Mucosa of descending colon (tissue), 3 donors: ENCODE measurements at regions not wholly inside any gene's neighbourhood (a gene's known extent, or its start where the extent isn't known, plus 50 kb on each side); places are given as distances from the start of the nearest gene placed in this dataset.

Experiments used
- ATAC-seq: fragments of 200-7000 bp; cut with Tn5 transposase; one replicate; pipeline ENCODE4 v1.9.1; 2020; ENCODE audit warnings: mild to moderate bottlenecking, moderate library complexity
- DNase-seq, 3 donors: peaks; one replicate each; pipeline ENCODE4 v3.0.0-alpha.2; 2020
- H3K36me3 ChIP-seq: fragments of 200-600 bp; one replicate; pipeline ENCODE4 v1.8.0; 2021; ENCODE audit warnings: low read depth, mild to moderate bottlenecking
- H3K4me1 ChIP-seq: fragments of 200-600 bp; one replicate; pipeline ENCODE4 v1.8.0; 2021; ENCODE audit warnings: low read depth, mild to moderate bottlenecking
- H3K4me3 ChIP-seq: fragments of 200-600 bp; one replicate; pipeline ENCODE4 v1.8.0; 2021; ENCODE audit warnings: mild to moderate bottlenecking
- H3K9me3 ChIP-seq: fragments of 200-600 bp; one replicate; pipeline ENCODE4 v1.8.0; 2021; ENCODE audit warnings: mild to moderate bottlenecking
- CTCF ChIP-seq: fragments of 200-600 bp; IDR thresholded peaks from one replicate; pipeline ENCODE4 v1.8.0; 2022; ENCODE audit warnings: antibody characterized with exemption, mild to moderate bottlenecking
- intact Hi-C, 2 donors: fragments of 100-400 bp; cut with DNase I in 1 of 2; cut with micrococcal nuclease in 1 of 2; formaldehyde crosslinking; loops; one replicate each; pipeline versions ENCODE4 v1.11.0 to v1.11.1; 2022; cut with DNase I, micrococcal nuclease
- donor health status: DM: no; HTN: no; CAD: no; lungs with moderate emphysema.
- donor health status: DM: no; HTN: no; CAD: no.
- donor health status: DM: no; HTN: yes; CAD: no.

DNA sequence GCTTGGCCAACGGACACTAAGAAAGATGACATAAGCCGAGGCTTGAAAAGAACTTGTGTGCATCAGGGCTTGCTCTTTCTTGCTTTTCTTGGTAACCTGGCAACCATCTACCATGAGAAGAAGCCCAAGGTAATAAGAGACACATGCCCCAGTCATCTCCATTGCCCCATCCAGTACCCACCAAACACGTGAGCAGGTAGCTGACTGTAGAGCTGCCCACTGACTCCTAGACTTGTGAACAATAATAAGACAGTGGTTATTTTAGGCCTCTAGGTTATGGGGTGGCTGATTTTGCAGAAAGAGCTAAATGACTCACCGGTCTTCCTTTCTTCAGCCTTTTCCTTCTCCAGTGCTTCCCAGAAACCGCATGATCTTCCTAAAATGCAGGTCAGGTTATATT, 105.0 kb upstream of the JUN start:
- Histone ChIP-seq H3K4me1 (peaks cover 31% of the 10 kb centered on the region), H3K4me3 (no peak overlapping the region), H3K9me3 (no peaks in the 10 kb centered on the region), H3K36me3 (no peaks in the 10 kb centered on the region)
- ATAC-seq (no peak), DNase-seq (no peak)
- intact Hi-C loops = no loop called here
- no peak for TF ChIP-seq CTCF

DNA sequence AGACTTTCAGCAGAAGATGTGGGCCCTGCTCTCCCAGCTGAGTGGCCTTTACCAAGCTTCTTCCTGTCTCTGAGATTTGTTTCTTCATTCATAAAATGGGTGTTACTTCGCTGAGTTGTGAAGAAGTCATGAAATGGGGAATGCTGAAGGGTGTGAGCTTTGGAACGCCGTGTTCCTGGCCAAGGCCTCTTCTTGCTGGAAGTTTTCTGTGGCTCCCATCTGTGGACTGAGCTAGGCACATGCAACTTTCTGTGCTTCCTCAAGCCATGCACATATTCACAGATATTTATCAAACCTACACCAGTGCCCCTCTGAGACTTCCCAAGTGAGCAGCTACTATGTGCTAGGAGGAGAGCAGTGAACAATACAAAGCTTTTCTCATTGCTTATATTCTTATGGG, 106.3 kb upstream of the JUN start:
- no peaks in the 10 kb centered on the region for H3K36me3 ChIP-seq
- DNase-seq (no peak), ATAC-seq (no peak)
- H3K4me3 ChIP-seq = no peak overlapping the region
- no peak for TF ChIP-seq CTCF
- intact Hi-C loops = no loop called here
- H3K4me1 ChIP-seq = peaks cover 31% of the 10 kb centered on the region
- H3K9me3 ChIP-seq = no peaks in the 10 kb centered on the region

DNA sequence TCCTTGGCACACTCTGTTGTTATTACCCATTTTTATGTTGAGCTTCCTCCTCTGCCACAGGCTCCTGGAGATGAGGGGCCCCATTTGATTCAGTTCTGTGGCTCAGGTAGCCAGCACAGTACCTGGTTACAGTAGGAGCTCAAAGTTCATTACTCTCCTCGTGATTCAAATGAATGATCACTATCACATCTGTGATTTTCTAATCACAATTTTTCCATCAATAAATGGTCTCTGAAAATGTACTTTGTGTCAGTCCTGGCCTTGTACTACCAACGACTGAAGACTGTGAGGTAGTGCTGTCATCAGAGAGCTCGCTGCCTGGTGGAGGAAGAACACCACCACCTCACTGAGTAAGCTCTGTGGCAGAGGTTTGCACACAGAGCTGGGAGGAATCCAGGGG, 106.8 kb upstream of the JUN start:
- Histone ChIP-seq H3K9me3 (no peaks in the 10 kb centered on the region), H3K4me1 (peaks cover 32% of the 10 kb centered on the region), H3K4me3 (no peak overlapping the region), H3K36me3 (no peaks in the 10 kb centered on the region)
- ATAC-seq (no peak), DNase-seq (no peak)
- no peak for TF ChIP-seq CTCF
- intact Hi-C loops = no loop called here

DNA sequence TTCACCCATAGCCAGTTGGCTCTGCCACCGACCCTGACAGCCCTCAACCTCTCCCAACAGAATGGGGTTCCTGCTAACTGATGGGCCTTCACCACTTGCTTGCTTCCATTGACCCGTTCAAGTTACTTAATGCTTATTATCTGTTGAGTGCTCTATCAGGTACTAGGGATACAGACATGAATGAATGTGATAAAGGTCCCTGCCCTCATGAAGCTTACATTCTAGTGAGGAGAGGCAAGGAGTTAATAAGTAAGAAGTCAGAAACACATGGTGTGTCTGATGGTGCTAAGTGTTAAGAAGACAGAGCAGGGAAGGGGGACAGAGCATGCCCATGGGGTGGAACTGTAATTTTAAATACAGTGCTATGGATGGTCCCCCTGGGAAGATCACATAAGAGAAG, 107.5 kb upstream of the JUN start:
- Histone ChIP-seq H3K4me3 (no peak overlapping the region), H3K36me3 (no peaks in the 10 kb centered on the region), H3K9me3 (no peaks in the 10 kb centered on the region), H3K4me1 (peaks cover 32% of the 10 kb centered on the region)
- no peak for TF ChIP-seq CTCF
- no peak for ATAC-seq
- no peak for DNase-seq
- intact Hi-C loops = no loop called here

DNA sequence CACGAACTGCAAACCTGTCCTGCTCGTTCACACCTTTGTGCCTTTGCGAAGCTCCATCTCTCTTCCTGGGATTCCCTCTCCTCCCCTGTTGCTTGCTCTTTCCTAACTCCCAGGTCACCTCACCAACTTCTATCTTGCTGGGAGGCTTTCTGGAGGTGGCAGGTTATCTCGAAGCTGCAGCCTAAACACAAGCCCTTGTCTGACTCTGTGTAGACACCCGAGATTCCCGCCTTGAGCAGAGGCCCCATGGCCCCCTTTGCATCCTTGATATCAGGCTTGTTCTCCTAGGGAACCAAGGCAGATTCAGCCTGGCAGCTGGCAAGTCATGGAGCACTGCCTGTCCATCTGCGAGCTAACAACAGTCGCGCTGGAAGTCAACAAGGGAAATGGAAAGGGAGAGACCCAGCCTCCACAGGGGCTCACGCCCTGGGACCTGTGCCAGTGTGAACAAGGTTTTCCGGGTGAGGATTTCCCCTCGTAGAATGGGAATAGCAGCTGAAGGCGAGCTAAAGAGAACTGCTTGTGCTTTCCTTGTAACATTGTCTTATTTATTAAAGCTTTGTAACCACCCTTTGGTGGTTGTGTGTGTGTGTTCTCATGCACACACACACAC, 109.5 kb upstream of the JUN start:
- H3K4me1 ChIP-seq = peaks cover 49% of the 10 kb centered on the region
- TF ChIP-seq CTCF = no peak
- peak; percentile 76 for ATAC-seq
- H3K36me3 ChIP-seq = no peaks in the 10 kb centered on the region
- DNase-seq = peak; percentile 84 to 86 (median 86)
- H3K4me3 ChIP-seq = no peak overlapping the region
- intact Hi-C loops = no loop called here
- no peaks in the 10 kb centered on the region for H3K9me3 ChIP-seq

GRCh38 chr1:58895082-58895481, 111.2 kb upstream of the JUN start:
- Histone ChIP-seq H3K36me3 (no peaks in the 10 kb centered on the region), H3K4me1 (peaks cover 65% of the 10 kb centered on the region), H3K9me3 (no peaks in the 10 kb centered on the region), H3K4me3 (no peak overlapping the region)
- DNase-seq = peak in 1 of 3 donors; percentile 63
- intact Hi-C loops = loop anchor here in 1 of 2 donors (5.0 kb wide), 1 partner anchor 113 kb away; the partner anchor contains the start of gene JUN
- no peak for ATAC-seq
- TF ChIP-seq CTCF = no peak
